IMR-90 (cell line): ENCODE measurements at regions not wholly inside any gene's neighbourhood (a gene's known extent, or its start where the extent isn't known, plus 50 kb on each side); places are given as distances from the start of the nearest gene placed in this dataset.

Source experiments
- ATAC-seq: fragments of 200-7000 bp; cut with Tn5 transposase; 2 replicates; pipeline ENCODE4 v1.9.1; 2020; ENCODE audit warnings: low read depth, mild to moderate bottlenecking, moderate library complexity
- BruUV-seq: library from RNA; stranded (reverse); fragments of 400-500 nt; replicated peaks from 2 replicates; lab custom pipeline; 2021; lab: Mats Ljungman, UMichigan
- CTCF ChIA-PET: fragments of 300-600 bp; formaldehyde crosslinking; extraction: SDS; loops from one replicate; lab custom pipeline; 2021; ENCODE audit warnings: antibody characterized with exemption; lab: Yijun Ruan, JAX
- POLR2A ChIA-PET: fragments of 300-600 bp; sonication (Branson Sonifier 250); formaldehyde crosslinking; loops from one replicate; lab custom pipeline; 2022; ENCODE audit warnings: antibody characterized with exemption; ENCODE audit not compliant: unreplicated experiment; lab: Charles Lee
- DNase-seq: peaks from one replicate; pipeline ENCODE4 v3.0.0; 2013
- H2AFZ ChIP-seq: replicated peaks from 2 replicates; pipeline ENCODE3; 2013; ENCODE audit warnings: low read length, mild to moderate bottlenecking; ENCODE audit not compliant: poor library complexity
- H2AK5ac ChIP-seq: 2 replicates; pipeline ENCODE4 v1.6.1; 2013; ENCODE audit warnings: low read depth, low read length, inconsistent platforms
- H2AK9ac ChIP-seq: replicated peaks from 2 replicates; pipeline ENCODE3; 2013; ENCODE audit warnings: mild to moderate bottlenecking, low read depth, low read length, moderate library complexity; ENCODE audit not compliant: poor library complexity
- H2BK120ac ChIP-seq: 2 replicates; pipeline ENCODE4 v1.6.1; 2013; ENCODE audit warnings: low read depth, low read length, inconsistent platforms
- H2BK15ac ChIP-seq: 3 replicates; pipeline ENCODE4 v1.6.1; 2013; ENCODE audit warnings: low read depth, low read length, inconsistent platforms
- H2BK20ac ChIP-seq: 2 replicates; pipeline ENCODE4 v1.6.1; 2013; ENCODE audit warnings: low read depth, mild to moderate bottlenecking, inconsistent platforms, low read length, moderate library complexity
- H2BK5ac ChIP-seq: 2 replicates; pipeline ENCODE4 v1.6.1; 2013; ENCODE audit warnings: mild to moderate bottlenecking, low read depth, low read length, inconsistent platforms; ENCODE audit not compliant: poor library complexity, severe bottlenecking
- H3K14ac ChIP-seq: replicated peaks from 2 replicates; pipeline ENCODE4 v1.6.1; 2013; ENCODE audit warnings: low read depth, low read length, inconsistent platforms
- H3K18ac ChIP-seq: 2 replicates; pipeline ENCODE4 v1.6.1; 2013; ENCODE audit warnings: low read depth, low read length, control low read depth
- H3K23ac ChIP-seq: 2 replicates; pipeline ENCODE4 v1.6.1; 2013; ENCODE audit warnings: low read depth, low read length, inconsistent platforms
- H3K27ac ChIP-seq: 2 replicates; pipeline ENCODE4 v1.5.1; 2013; ENCODE audit warnings: mild to moderate bottlenecking, control low read depth, low read length; ENCODE audit not compliant: insufficient read depth
- H3K27me3 ChIP-seq: 2 replicates; pipeline ENCODE4 v1.6.1; 2013; ENCODE audit warnings: low read length; ENCODE audit not compliant: control insufficient read depth, insufficient read depth
- H3K36me3 ChIP-seq: 2 replicates; pipeline ENCODE4 v1.6.1; 2013; ENCODE audit warnings: low read length, mixed read lengths; ENCODE audit not compliant: control insufficient read depth, insufficient read depth
- H3K4ac ChIP-seq: 2 replicates; pipeline ENCODE4 v1.6.1; 2013; ENCODE audit warnings: low read depth, low read length, inconsistent platforms
- H3K4me1 ChIP-seq: 2 replicates; pipeline ENCODE4 v1.6.1; 2013; ENCODE audit warnings: low read length, mixed read lengths; ENCODE audit not compliant: control insufficient read depth, insufficient read depth
- H3K4me2 ChIP-seq: 2 replicates; pipeline ENCODE4 v1.6.1; 2013; ENCODE audit warnings: low read depth, mild to moderate bottlenecking, control low read depth, low read length, moderate library complexity
- H3K4me3 ChIP-seq: 2 replicates; pipeline ENCODE4 v1.5.1; 2013; ENCODE audit warnings: low read depth, mild to moderate bottlenecking, control low read depth, low read length, moderate library complexity; ENCODE audit not compliant: insufficient read depth
- H3K56ac ChIP-seq: 2 replicates; pipeline ENCODE4 v1.6.1; 2013; ENCODE audit warnings: low read length, inconsistent platforms; ENCODE audit not compliant: insufficient read depth; ENCODE audit errors: extremely low read depth
- H3K79me1 ChIP-seq, 2 experiments: 2 replicates each; pipeline ENCODE4 v1.6.1; 2013; ENCODE audit warnings: low read length in 2 of 2, inconsistent platforms in 1 of 2, low read depth in 1 of 2
- H3K9ac ChIP-seq: 2 replicates; pipeline ENCODE4 v1.6.1; 2013; ENCODE audit warnings: low read depth, low read length, control low read depth
- H3K9me1 ChIP-seq: 2 replicates; pipeline ENCODE4 v1.6.1; 2013; ENCODE audit warnings: low read length, inconsistent platforms; ENCODE audit not compliant: insufficient read depth
- H3K9me3 ChIP-seq: 2 replicates; pipeline ENCODE4 v1.6.1; 2013; ENCODE audit warnings: low read length; ENCODE audit not compliant: control insufficient read depth, insufficient read depth
- H4K20me1 ChIP-seq: 2 replicates; pipeline ENCODE4 v1.6.1; 2013; ENCODE audit warnings: low read length, inconsistent platforms; ENCODE audit not compliant: insufficient read depth
- H4K5ac ChIP-seq: 2 replicates; pipeline ENCODE4 v1.6.1; 2013; ENCODE audit warnings: mild to moderate bottlenecking, low read depth, low read length, control low read depth
- H4K8ac ChIP-seq, 2 experiments: 2 replicates each; pipeline ENCODE4 v1.6.1; 2013; ENCODE audit warnings: low read depth in 2 of 2, low read length in 2 of 2, control low read depth in 1 of 2, inconsistent platforms in 1 of 2
- H4K91ac ChIP-seq: 2 replicates; pipeline ENCODE4 v1.6.1; 2013; ENCODE audit warnings: low read depth, low read length, inconsistent platforms; ENCODE audit not compliant: insufficient read depth
- BHLHE40 ChIP-seq: fragments of 150-350 bp; IDR thresholded peaks from 2 replicates; pipeline ENCODE4 v1.6.1; 2016; ENCODE audit warnings: mild to moderate bottlenecking, low read depth, low read length
- CTCF ChIP-seq: conservative IDR thresholded peaks from 2 replicates; pipeline ENCODE4 v1.5.1; 2012; ENCODE audit warnings: mild to moderate bottlenecking, low read depth, low read length, improper control_type of control experiment
- WGBS, 2 experiments: methylation state at CpG; one replicate each; pipeline versions ENCODE4 v1.1.5 to v1.1.7; 2013; ENCODE audit warnings: missing lambda C conversion rate in 2 of 2; ENCODE audit not compliant: insufficient read length in 1 of 2; ENCODE audit errors: extremely low coverage in 2 of 2; 5-methylcytosine and 5-hydroxymethylcytosine counted together
- dilution Hi-C: fragments of 300-500 bp; cut with HindIII; formaldehyde crosslinking; loops from one replicate; pipeline ENCODE4 v1.14.3; 2018; ENCODE audit warnings: low sequenced_read_pairs; ENCODE audit not compliant: unreplicated experiment
- in situ Hi-C: fragments of 300-500 bp; cut with MboI; formaldehyde crosslinking; loops from 3 replicates; pipeline ENCODE4 v1.14.3; 2019; ENCODE audit warnings: low sequenced_read_pairs, inconsistent platforms, mixed read lengths
- intact Hi-C: fragments of 100-400 bp; cut with micrococcal nuclease; formaldehyde crosslinking; loops from 2 replicates; pipeline ENCODE4 v1.10.0; 2022

- H2AK5ac ChIP-seq: no peak overlapping the region
- no peaks in the 10 kb centered on the region for H3K4me1 ChIP-seq
- no peak overlapping the region for H2BK120ac ChIP-seq
- ChIA-PET CTCF (no interaction called here), POLR2A (no interaction called here)
- no peak overlapping the region for H3K4me3 ChIP-seq
- H3K56ac ChIP-seq: no peak overlapping the region
- peaks cover 6% of the 10 kb centered on the region for H3K27me3 ChIP-seq
- H3K14ac ChIP-seq: no peak overlapping the region
- no peak for ATAC-seq
- in situ Hi-C loops (no loop called here), intact Hi-C loops (no loop called here), dilution Hi-C loops (no loop called here)
- H3K23ac ChIP-seq: no peak overlapping the region
- H3K27ac ChIP-seq: no peak overlapping the region
- no peak overlapping the region for H2BK5ac ChIP-seq
- BruUV-seq: no TSS peak
- no peak overlapping the region for H2BK20ac ChIP-seq
- TF ChIP-seq CTCF: no peak
- TF ChIP-seq BHLHE40: no peak
- H4K20me1 ChIP-seq: no peaks in the 10 kb centered on the region; the same call in 1 of the 2 replicates
- no peak overlapping the region for H4K91ac ChIP-seq
- no peak overlapping the region for H3K18ac ChIP-seq
- H2BK15ac ChIP-seq: no peak overlapping the region
- H3K4ac ChIP-seq: no peak overlapping the region
- H3K36me3 ChIP-seq: peaks cover 4% of the 10 kb centered on the region; the same call in 1 of the 2 replicates
- H2AK9ac ChIP-seq: no peak overlapping the region
- 75% methylated on average over 10 of the region's 14 CpGs; no CpG with 5 or more reads in 1 of the 2 experiments for WGBS, 2 experiments
- no peak for DNase-seq
- no peaks in the 10 kb centered on the region for H3K9me1 ChIP-seq
- H2AFZ ChIP-seq: no peak overlapping the region
- H3K79me1 ChIP-seq: no peaks in the 10 kb centered on the region
- no peak overlapping the region for H4K8ac ChIP-seq
- no peak overlapping the region for H4K5ac ChIP-seq
- no peak overlapping the region for H3K9ac ChIP-seq
- no peak overlapping the region for H3K4me2 ChIP-seq
- H3K9me3 ChIP-seq: no peaks in the 10 kb centered on the region; the same call in 1 of the 2 replicates
These were observed 422.4 kb downstream of the CTTN start for GRCh38 chr11:70820712-70821111.
